NCI-H774 (cell line): ENCODE measurements at regions not wholly inside any gene's neighbourhood (a gene's known extent, or its start where the extent isn't known, plus 50 kb on each side); places are given as distances from the start of the nearest gene placed in this dataset.
A peak's percentile ranks its signal among the peaks of the same experiment; 100 is the strongest.

Source experiments
- DNase-seq: peaks from one replicate; lab custom pipeline; 2025; lab: John Stamatoyannopoulos, UW

GRCh38 chr13:52975969-52976368 lies 52.6 kb upstream of the OLFM4 start:
- DNase-seq = no peak

- no peak for DNase-seq
These were observed 53.5 kb upstream of the OLFM4 start for GRCh38 chr13:52975161-52975560.

GRCh38 chr13:52974711-52975110 lies 53.9 kb upstream of the OLFM4 start:
- no peak for DNase-seq

DNA sequence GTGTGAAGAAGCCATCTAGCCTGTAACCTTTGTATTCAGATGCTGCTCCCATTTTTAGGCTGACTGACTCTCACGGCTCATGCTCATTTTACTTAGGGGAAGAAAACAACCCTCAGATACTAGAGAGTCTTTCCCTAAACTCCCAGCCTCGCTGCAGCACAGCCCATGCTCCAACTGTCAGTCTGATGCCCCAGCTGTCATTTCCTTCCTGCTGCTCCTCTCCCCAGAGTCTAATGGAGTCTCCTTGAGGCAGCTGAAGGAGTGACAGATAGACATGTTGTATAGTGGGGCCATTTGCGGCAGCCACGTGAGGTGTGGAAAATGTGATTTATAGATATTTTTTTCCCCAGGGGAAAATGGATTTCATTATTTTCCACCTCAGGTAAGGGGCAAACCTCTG lies 59.2 kb upstream of the OLFM4 start:
- DNase-seq = no peak

- DNase-seq = peak; percentile 66
These were observed 60.4 kb upstream of the OLFM4 start for GRCh38 chr13:52968074-52968700.

GRCh38 chr13:52961987-52962386 lies 66.6 kb upstream of the OLFM4 start:
- no peak for DNase-seq

DNA sequence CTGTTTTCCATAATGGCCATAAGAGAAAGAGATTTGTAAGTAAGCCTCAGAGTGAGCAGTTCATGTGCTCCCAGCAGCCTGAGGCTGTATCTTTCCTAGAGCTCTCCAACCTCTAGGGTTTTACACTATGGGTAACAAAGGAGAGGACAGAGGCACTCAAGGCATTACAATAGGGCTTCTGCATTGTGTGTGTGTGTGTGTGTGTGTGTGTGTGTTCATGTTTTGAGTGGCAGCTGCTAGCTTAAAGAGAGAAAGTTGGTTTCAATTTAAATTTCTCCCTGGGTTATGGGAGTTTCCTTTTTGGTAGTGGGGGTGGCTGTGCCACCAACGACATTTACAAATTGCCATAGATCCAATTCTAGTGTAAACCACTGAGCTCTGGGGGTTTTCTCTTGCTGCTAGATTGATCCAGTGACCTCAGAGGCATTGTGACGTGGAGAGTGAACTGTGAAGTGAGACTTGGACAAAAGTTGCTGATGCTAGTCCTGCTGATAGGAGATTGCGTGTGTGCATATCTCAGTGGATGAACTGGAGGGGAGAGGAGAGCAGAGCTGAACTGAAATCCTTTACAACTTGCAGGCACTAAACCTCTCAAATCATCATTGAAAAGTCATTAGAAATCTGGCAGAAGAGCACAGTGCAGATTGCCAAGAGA lies 67.2 kb upstream of the OLFM4 start:
- no peak for DNase-seq

DNA sequence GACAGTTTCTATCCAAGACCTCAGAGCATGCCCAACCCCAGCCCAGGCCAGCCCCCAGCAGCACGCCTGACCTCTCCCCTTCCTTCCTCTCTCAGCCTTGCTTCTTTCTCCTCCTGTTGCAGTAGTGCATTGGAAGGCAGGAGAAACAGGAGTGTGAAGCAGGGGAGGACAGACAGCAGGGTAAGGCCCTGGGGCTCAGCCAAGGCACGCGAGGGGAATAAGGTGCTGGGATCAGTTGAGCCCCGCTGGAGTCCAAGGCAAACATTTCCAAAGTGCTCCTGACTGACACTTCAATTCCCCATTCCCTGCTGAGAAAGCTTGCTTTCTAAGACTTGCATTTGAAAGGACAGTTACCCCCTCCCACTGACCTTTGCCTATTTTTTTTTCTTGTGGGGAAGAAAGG lies 73.1 kb upstream of the OLFM4 start:
- DNase-seq = no peak

- no peak for DNase-seq
These were observed 73.8 kb upstream of the OLFM4 start for GRCh38 chr13:52954838-52955237.

GRCh38 chr13:52950436-52950956 lies 78.1 kb upstream of the OLFM4 start:
- no peak for DNase-seq

GRCh38 chr13:52949742-52950141 lies 78.9 kb upstream of the OLFM4 start:
- no peak for DNase-seq

- DNase-seq = no peak
These were observed 79.6 kb upstream of the OLFM4 start for GRCh38 chr13:52949044-52949443.

DNA sequence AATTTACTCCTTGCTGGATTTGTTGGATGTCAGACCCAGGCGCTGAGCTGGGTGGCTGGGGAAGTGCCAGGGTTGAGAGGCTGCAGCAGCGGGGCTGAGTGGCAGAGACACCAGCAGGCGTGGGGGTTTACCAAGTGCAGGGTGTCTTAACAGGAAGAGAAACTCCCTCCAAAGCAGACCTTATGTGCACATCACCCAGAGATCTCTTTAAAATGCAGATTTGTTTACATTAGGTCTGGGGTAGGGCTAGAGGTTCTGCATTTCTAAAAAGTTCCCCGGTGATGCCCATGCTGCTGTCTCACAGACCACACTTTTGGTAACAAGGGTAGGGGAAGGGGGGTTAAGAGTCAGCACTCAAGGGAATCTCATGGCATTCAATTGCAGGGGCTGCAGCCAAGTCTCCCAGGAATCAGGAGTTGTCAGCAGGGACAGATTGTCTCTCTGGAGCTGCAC lies 80.7 kb upstream of the OLFM4 start:
- DNase-seq = no peak

DNA sequence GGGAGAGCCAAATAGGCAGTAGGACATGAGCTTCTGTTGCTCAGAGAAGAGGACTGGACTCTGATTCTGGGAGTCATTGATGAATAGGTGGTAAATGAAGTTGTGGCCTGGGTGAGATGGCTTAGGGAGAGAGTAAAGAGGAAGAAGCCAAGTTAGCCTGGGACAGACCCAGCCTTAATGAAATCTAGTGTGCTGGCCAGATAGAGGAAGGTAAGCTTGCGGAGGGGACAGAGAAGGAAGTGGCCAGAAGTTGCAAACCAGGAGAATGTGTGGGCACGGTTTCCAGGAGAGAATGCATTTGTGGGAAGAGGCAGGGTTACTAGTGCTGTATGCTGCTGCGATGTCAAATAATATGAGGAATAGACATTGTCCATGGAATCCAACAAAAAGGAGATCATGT lies 83.3 kb upstream of the OLFM4 start:
- no peak for DNase-seq

GRCh38 chr13:52944697-52945096 lies 83.9 kb upstream of the OLFM4 start:
- no peak for DNase-seq

- no peak for DNase-seq
These were observed 89.6 kb upstream of the PCDH8 start for GRCh38 chr13:52938065-52938464.

GRCh38 chr13:52936806-52937205 lies 88.4 kb upstream of the PCDH8 start:
- DNase-seq = no peak

DNA sequence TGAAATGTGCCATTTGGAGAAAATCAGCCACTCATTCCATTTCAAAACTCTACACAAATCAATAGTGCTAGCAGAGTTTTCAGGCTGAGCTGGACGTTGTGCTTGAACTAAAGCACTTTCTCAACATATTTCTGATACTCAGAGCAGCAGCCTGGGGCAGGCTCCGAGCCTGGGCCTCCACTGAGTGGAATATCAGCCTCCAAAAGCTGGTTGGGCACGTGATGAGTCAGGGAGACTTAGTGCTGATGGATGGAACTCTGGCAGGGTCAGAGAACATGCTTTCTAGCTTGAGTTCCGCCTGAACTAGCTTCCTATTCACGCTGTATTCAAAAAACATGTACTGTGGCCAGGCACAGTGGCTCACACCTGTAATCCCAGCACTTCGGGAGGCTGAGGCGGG lies 85.8 kb upstream of the PCDH8 start:
- DNase-seq = no peak

- DNase-seq = no peak
These were observed 85.2 kb upstream of the PCDH8 start for GRCh38 chr13:52933547-52934210.

DNA sequence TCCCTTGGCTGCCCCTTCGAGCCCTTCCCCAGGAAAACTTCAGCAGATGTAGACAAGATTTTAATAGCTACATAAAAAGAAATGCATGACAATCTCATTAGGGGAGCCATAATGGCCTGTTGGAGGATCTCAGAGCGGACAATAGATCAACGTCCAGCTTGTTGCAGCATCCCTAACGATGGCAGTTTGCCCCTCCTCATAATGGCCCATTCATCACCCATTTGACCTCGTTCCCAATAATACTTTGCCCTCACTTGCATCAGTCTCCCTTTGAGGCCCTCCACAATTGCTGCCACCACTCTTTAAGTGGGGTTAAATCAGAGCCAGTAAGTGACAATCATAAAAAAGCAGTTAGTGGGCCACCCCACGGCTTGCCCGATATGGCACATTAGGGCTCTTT lies 84.7 kb upstream of the PCDH8 start:
- no peak for DNase-seq

GRCh38 chr13:52932649-52933048 lies 84.2 kb upstream of the PCDH8 start:
- DNase-seq = no peak

DNA sequence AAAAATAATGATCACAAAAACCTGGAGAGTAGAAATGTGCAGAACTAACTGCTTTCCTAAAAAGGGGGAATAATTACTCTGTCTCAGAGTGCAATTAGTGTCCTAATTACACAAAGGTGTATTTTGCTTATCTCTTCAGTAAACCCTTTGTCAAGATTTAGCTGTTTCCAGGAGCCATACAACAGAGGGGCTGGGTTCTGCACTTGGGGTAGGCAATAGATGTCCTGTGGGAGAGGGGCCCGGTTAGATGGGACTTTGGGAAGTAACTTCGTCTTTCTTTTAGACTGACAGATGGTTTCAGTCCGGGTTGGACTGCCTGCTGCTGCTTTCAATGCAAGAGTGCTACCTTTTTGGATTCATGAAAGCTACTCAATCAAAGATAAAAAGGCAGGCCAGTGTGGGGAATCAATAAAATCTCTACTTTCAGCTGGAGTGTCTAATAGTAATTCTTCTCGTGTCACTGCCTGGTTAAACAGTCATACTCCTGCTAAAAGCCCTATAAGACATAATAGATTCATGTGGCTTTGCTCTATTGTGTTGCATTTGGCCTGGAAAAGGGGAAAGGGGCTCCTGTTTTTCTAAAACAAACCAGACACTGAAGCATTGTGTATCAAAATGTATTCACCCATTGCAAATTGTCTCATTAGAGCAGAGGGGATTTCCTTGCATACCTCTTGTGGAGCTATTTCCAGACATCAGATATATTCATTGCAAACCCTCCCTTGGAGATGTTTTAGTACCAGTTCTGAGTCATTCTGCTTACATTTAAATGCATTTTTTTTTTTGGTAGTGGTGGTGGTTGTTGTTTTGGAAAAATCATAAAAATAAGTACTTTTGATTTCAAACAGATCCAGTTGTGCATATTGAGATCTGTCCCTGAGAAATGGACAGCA lies 83.3 kb upstream of the PCDH8 start:
- DNase-seq = no peak
